Left ventricle myocardium inferior (tissue), 1 donor: ENCODE measurements at regions not wholly inside any gene's neighbourhood (a gene's known extent, or its start where the extent isn't known, plus 50 kb on each side); places are given as distances from the start of the nearest gene placed in this dataset.

Experiments
- DNase-seq: peaks from one replicate; pipeline ENCODE4 v3.0.0-alpha.2; 2020
- H3K27ac ChIP-seq: fragments of 200-600 bp; replicated peaks from 2 replicates; pipeline ENCODE4 v1.8.0; 2021
- H3K27me3 ChIP-seq: fragments of 200-600 bp; 2 replicates; pipeline ENCODE4 v1.8.0; 2021; ENCODE audit warnings: low read depth
- H3K36me3 ChIP-seq: fragments of 200-600 bp; 2 replicates; pipeline ENCODE4 v1.8.0; 2021
- H3K4me1 ChIP-seq: fragments of 200-600 bp; 2 replicates; pipeline ENCODE4 v1.8.0; 2021
- H3K4me3 ChIP-seq: fragments of 200-600 bp; 2 replicates; pipeline ENCODE4 v1.8.0; 2021; ENCODE audit warnings: mild to moderate bottlenecking, moderate library complexity
- H3K9me3 ChIP-seq: fragments of 200-600 bp; replicated peaks from 2 replicates; pipeline ENCODE4 v1.8.0; 2021
- intact Hi-C: fragments of 100-400 bp; cut with micrococcal nuclease; formaldehyde crosslinking; loops from one replicate; pipeline ENCODE4 v1.11.0; 2022
- TF ChIP-seq, protein P1 (sequence below): fragments of 200-600 bp; IDR thresholded peaks from 2 replicates; pipeline ENCODE4 v1.8.0; 2021; ENCODE audit warnings: antibody characterized with exemption, mild to moderate bottlenecking, borderline replicate concordance
- donor health status: DM: no; HTN: yes; CAD: no; lungs with severe emphysema.

DNA sequence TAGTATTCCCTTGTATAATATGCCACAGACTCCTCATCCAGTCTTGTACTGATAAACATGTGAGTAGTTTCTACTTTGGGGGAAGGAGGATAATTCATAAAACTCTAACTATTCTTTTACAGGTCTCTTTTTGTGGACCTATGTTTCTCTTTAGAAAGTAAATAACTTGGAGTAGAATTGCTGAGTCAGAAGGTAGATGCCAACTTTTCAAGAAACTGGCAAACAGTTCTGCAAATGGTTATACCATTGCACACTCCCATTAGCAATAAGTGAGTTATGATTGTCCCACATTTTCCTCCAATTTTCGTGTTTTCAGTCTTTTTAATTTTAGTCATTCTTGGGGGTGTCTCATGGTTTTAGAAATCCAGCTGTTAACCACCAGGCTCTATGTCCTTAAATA lies 477.2 kb upstream of the LRRTM4 start:
- intact Hi-C loops, result no loop called here
- Histone ChIP-seq H3K36me3 (no peaks in the 10 kb centered on the region), H3K4me3 (no peak overlapping the region), H3K4me1 (no peaks in the 10 kb centered on the region), H3K9me3 (peaks cover 7% of the 10 kb centered on the region), H3K27ac (no peak overlapping the region), H3K27me3 (no peaks in the 10 kb centered on the region)
- DNase-seq, result no peak
- TF ChIP-seq, protein P1, sequence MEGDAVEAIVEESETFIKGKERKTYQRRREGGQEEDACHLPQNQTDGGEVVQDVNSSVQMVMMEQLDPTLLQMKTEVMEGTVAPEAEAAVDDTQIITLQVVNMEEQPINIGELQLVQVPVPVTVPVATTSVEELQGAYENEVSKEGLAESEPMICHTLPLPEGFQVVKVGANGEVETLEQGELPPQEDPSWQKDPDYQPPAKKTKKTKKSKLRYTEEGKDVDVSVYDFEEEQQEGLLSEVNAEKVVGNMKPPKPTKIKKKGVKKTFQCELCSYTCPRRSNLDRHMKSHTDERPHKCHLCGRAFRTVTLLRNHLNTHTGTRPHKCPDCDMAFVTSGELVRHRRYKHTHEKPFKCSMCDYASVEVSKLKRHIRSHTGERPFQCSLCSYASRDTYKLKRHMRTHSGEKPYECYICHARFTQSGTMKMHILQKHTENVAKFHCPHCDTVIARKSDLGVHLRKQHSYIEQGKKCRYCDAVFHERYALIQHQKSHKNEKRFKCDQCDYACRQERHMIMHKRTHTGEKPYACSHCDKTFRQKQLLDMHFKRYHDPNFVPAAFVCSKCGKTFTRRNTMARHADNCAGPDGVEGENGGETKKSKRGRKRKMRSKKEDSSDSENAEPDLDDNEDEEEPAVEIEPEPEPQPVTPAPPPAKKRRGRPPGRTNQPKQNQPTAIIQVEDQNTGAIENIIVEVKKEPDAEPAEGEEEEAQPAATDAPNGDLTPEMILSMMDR, result no peak

DNA sequence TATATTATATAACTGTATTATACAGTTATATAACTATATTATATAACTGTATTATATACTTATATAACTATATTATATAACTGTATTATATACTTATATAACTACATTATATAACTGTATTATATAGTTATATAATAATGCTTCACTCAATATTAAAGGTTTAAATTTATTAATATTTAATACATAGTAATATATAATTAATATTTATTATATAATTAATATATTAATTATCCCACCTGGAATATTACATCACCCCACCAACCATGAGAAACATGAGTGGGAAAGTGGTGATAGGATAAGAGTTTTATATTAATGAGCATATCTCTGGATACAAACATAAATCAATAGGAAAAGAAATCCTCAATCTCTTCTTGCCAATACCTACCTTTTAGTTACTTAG lies 487.1 kb upstream of the LRRTM4 start:
- Histone ChIP-seq H3K27ac (no peak overlapping the region), H3K9me3 (peaks cover 29% of the 10 kb centered on the region), H3K4me1 (no peaks in the 10 kb centered on the region), H3K27me3 (no peaks in the 10 kb centered on the region), H3K4me3 (no peak overlapping the region), H3K36me3 (no peaks in the 10 kb centered on the region)
- no peak for DNase-seq
- TF ChIP-seq, protein P1, result no peak
- intact Hi-C loops, result no loop called here

DNA sequence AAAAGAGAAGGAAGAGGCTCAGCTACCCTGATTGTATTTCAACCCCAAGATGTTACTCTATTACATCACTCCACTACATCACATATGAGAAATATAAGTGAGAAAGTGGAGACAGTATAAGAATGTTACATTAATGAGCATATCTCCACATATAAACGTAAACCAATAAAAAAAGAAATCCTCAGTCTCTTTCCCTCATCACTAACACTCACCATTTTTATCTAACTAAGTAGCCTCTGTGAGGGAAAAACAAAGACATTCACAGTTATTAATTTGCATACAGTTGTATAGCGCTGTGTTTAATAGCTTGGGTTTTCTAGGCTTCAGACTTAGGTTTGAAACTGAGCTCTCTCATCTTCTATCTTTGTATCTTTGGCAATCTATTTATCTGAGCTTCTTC lies 489.1 kb upstream of the LRRTM4 start:
- no peaks in the 10 kb centered on the region for H3K4me1 ChIP-seq
- H3K27me3 ChIP-seq, result no peaks in the 10 kb centered on the region
- DNase-seq, result no peak
- intact Hi-C loops, result no loop called here
- TF ChIP-seq, protein P1, result no peak
- H3K4me3 ChIP-seq, result no peak overlapping the region
- H3K9me3 ChIP-seq, result peaks cover 9% of the 10 kb centered on the region
- H3K36me3 ChIP-seq, result no peaks in the 10 kb centered on the region
- H3K27ac ChIP-seq, result no peak overlapping the region

DNA sequence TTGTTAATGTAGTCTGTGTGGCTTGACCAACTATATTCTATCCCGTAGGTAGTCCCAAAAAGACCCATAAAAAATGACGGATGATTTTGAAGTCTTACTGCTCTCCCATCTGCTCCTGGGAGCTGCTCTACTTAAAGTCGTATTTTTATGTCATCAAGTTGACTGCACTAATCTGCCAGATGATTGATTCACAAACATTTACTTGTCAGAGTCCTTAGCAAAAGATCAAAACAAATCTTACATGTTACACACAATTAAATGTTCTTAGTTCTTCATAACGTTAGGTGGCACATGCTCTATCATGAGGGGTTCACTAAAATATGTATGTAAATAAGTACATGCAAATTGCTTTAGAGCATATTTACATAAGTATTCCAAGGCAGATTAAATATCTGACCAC lies 498.3 kb upstream of the LRRTM4 start:
- no peaks in the 10 kb centered on the region for H3K27me3 ChIP-seq
- TF ChIP-seq, protein P1, result no peak
- peaks cover 14% of the 10 kb centered on the region for H3K9me3 ChIP-seq
- H3K27ac ChIP-seq, result no peak overlapping the region
- intact Hi-C loops, result no loop called here
- no peak for DNase-seq
- H3K36me3 ChIP-seq, result no peaks in the 10 kb centered on the region
- H3K4me3 ChIP-seq, result no peak overlapping the region
- H3K4me1 ChIP-seq, result no peaks in the 10 kb centered on the region

DNA sequence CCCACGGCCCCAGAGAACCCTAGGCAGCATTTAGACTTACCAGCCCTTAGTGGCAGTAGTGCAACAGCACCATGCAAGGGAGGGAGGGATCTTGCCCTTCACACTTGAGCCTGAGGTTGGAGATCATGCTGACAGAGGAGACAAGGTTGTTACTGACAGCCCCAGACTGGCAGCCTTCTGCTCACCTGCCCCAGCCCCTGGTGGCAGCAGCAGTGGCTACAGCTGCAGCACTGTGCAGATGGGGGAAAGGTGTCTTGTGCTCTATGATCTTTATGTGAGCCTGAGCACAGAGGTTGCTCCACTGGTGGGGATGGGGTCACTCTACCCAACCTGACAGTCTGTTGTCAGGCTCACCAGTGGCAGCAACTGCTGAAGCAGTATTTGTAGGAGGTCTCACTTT lies 501.2 kb upstream of the LRRTM4 start:
- Histone ChIP-seq H3K4me1 (no peaks in the 10 kb centered on the region), H3K4me3 (no peak overlapping the region), H3K27me3 (no peaks in the 10 kb centered on the region), H3K9me3 (peaks cover 30% of the 10 kb centered on the region), H3K36me3 (no peaks in the 10 kb centered on the region), H3K27ac (no peak overlapping the region)
- DNase-seq, result no peak
- intact Hi-C loops, result no loop called here
- TF ChIP-seq, protein P1, result no peak

DNA sequence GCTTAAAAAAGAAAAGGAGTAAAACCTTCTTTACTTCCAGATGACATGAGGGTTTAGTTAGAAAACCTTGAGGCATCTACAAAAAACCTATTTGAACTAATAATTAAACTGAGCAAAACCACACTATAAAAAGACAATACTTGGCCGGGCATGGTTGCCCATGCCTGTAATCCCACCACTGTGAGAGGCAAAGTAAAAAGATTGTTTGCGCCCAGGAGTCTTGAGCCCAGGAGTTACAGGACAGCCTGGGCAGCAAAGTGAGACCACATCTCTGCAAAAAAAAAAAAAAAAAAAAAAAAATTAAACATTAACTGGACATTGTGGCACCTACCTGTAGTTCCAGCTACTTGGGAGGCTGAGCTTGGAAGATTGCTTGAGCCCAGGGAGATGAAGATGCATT lies 502.8 kb upstream of the LRRTM4 start:
- Histone ChIP-seq H3K4me3 (no peak overlapping the region), H3K4me1 (no peaks in the 10 kb centered on the region), H3K36me3 (no peaks in the 10 kb centered on the region), H3K9me3 (peaks cover 46% of the 10 kb centered on the region), H3K27me3 (no peaks in the 10 kb centered on the region), H3K27ac (no peak overlapping the region)
- TF ChIP-seq, protein P1, result no peak
- DNase-seq, result no peak
- intact Hi-C loops, result no loop called here
